HepG2 (cell line): ENCODE measurements at regions not wholly inside any gene's neighbourhood (a gene's known extent, or its start where the extent isn't known, plus 50 kb on each side); places are given as distances from the start of the nearest gene placed in this dataset.

ENCODE experiments used
- ATAC-seq: fragments of 200-7000 bp; cut with Tn5 transposase; 3 replicates; pipeline ENCODE4 v1.9.1; 2020; ENCODE audit warnings: mild to moderate bottlenecking, moderate library complexity
- BruUV-seq: library from RNA; stranded (reverse); fragments of 400-500 nt; replicated peaks from 2 replicates; lab custom pipeline; 2021; lab: Mats Ljungman, UMichigan
- CTCF ChIA-PET: fragments of 300-600 bp; formaldehyde crosslinking; extraction: SDS; loops from one replicate; lab custom pipeline; 2021; ENCODE audit warnings: low total read pairs, inconsistent platforms, low intra/inter-chr PET ratio; lab: Yijun Ruan, JAX
- POLR2A ChIA-PET: fragments of 350-600 bp; sonication (Branson Sonifier 250); formaldehyde crosslinking; loops from one replicate; lab custom pipeline; 2020; ENCODE audit warnings: antibody characterized with exemption, inconsistent platforms; lab: Yijun Ruan, JAX
- DNase-seq: peaks from one replicate; pipeline ENCODE4 v3.0.0-alpha.2; 2015; ENCODE audit warnings: low spot score
- FAIRE-seq: peaks from 3 replicates; lab custom pipeline; 2011; peaks lifted over from hg19 to GRCh38; lab: Jason Lieb, UNC
- H2AFZ ChIP-seq: one replicate; pipeline ENCODE4 v1.6.1; 2011; ENCODE audit warnings: low read length, inconsistent platforms
- H3K27ac ChIP-seq: fragments of 300-600 bp; 3 replicates; pipeline ENCODE4 v1.8.0; 2011; ENCODE audit warnings: mixed run types, mild to moderate bottlenecking, mixed read lengths, low read length, inconsistent platforms; ENCODE audit not compliant: insufficient read depth; ENCODE audit errors: extremely low read length
- H3K27me3 ChIP-seq, 2 experiments: fragments of 200-600 bp in 1 of 2; 2 replicates in 1 of 2; 3 replicates in 1 of 2; pipeline versions ENCODE4 v1.6.0 to v1.8.0; 2011; ENCODE audit warnings: low read length in 2 of 2, mild to moderate bottlenecking in 2 of 2, moderate library complexity in 2 of 2, inconsistent platforms in 1 of 2; ENCODE audit not compliant: insufficient read depth in 2 of 2, control insufficient read depth in 1 of 2
- H3K36me3 ChIP-seq, 2 experiments: fragments of 200-600 bp in 1 of 2; replicated peaks in 1 of 2; 2 replicates in 1 of 2; 3 replicates in 1 of 2; pipeline versions ENCODE4 v1.5.1 to v1.8.0; 2011; ENCODE audit warnings: low read length in 2 of 2, inconsistent platforms in 1 of 2; ENCODE audit not compliant: insufficient read depth in 2 of 2, control insufficient read depth in 1 of 2
- H3K4me1 ChIP-seq: 2 replicates; pipeline ENCODE4 v1.5.1; 2012; ENCODE audit warnings: low read length, inconsistent platforms; ENCODE audit not compliant: insufficient read depth
- H3K4me2 ChIP-seq: 2 replicates; pipeline ENCODE4 v1.6.0; 2011; ENCODE audit warnings: low read depth, low read length, inconsistent platforms
- H3K4me3 ChIP-seq, 3 experiments: fragments of 200-600 bp in 1 of 3; sonication (generic), shearing (Covaris generic) in 1 of 3; replicated peaks in 1 of 3; 2 replicates each; pipeline ENCODE4 v1.5.1; 2011 to 2016; ENCODE audit warnings: low read length in 3 of 3, inconsistent platforms in 2 of 3, low read depth in 2 of 3, mild to moderate bottlenecking in 2 of 3, control low read depth in 1 of 3, mixed read lengths in 1 of 3; ENCODE audit not compliant: insufficient read depth in 1 of 3
- H3K79me2 ChIP-seq: one replicate; pipeline ENCODE4 v1.6.1; 2011; ENCODE audit warnings: low read length, inconsistent platforms; ENCODE audit not compliant: insufficient read depth
- H3K9ac ChIP-seq: 2 replicates; pipeline ENCODE4 v1.6.0; 2011; ENCODE audit warnings: mild to moderate bottlenecking, low read depth, low read length, inconsistent platforms; ENCODE audit not compliant: insufficient read depth
- H3K9me3 ChIP-seq: 2 replicates; pipeline ENCODE4 v1.5.1; 2012; ENCODE audit warnings: mild to moderate bottlenecking, low read length
- H4K20me1 ChIP-seq: 2 replicates; pipeline ENCODE4 v1.6.0; 2011; ENCODE audit warnings: inconsistent platforms, mild to moderate bottlenecking, low read length, moderate library complexity; ENCODE audit not compliant: insufficient read depth
- AGO2 ChIP-seq: fragments of 200-400 bp; formaldehyde crosslinking; optimal IDR thresholded peaks from 2 replicates; pipeline ENCODE3; 2017; ENCODE audit warnings: mild to moderate bottlenecking, low read depth, low read length, moderate library complexity
- CREB3 ChIP-seq: sonication (generic); formaldehyde crosslinking; IDR thresholded peaks from 2 replicates; pipeline ENCODE4 v1.5.0; 2020; ENCODE audit warnings: missing genetic modification reagents
- FOXO1 ChIP-seq: sonication (generic); formaldehyde crosslinking; IDR thresholded peaks from 2 replicates; pipeline ENCODE4 v1.4.0; 2020; ENCODE audit warnings: missing genetic modification reagents
- GTF3A ChIP-seq: sonication (generic); formaldehyde crosslinking; conservative IDR thresholded peaks from 2 replicates; pipeline ENCODE4 v1.4.0; 2020; ENCODE audit warnings: mild to moderate bottlenecking, missing genetic modification reagents
- JUN ChIP-seq: sonication (generic); formaldehyde crosslinking; IDR thresholded peaks from 2 replicates; pipeline ENCODE4 v1.4.0; 2020; ENCODE audit warnings: mild to moderate bottlenecking, missing genetic modification reagents
- NFAT5 ChIP-seq: sonication (generic); formaldehyde crosslinking; IDR thresholded peaks from 2 replicates; pipeline ENCODE4 v1.4.0; 2020; ENCODE audit warnings: missing genetic modification reagents
- RFXAP ChIP-seq: sonication (generic); formaldehyde crosslinking; IDR thresholded peaks from 2 replicates; pipeline ENCODE4 v1.4.0; 2020; ENCODE audit warnings: missing genetic modification reagents, borderline replicate concordance
- TFAP4 ChIP-seq: sonication (generic); IDR thresholded peaks from 2 replicates; pipeline ENCODE4 v1.6.1; 2016; ENCODE audit warnings: low read depth, borderline replicate concordance
- TOPORS ChIP-seq: sonication (generic); formaldehyde crosslinking; IDR thresholded peaks from 2 replicates; pipeline ENCODE4 v1.8.0; 2023; ENCODE audit warnings: mild to moderate bottlenecking, missing genetic modification reagents
- ZFP82 ChIP-seq: sonication (generic); formaldehyde crosslinking; IDR thresholded peaks from 2 replicates; pipeline ENCODE4 v1.5.1; 2020; ENCODE audit warnings: mild to moderate bottlenecking, missing genetic modification reagents, borderline replicate concordance
- ZNF549 ChIP-seq: sonication (generic); formaldehyde crosslinking; IDR thresholded peaks from 2 replicates; pipeline ENCODE4 v1.5.0; 2020; ENCODE audit warnings: missing genetic modification reagents
- ZNF777 ChIP-seq: sonication (generic); formaldehyde crosslinking; IDR thresholded peaks from 2 replicates; pipeline ENCODE4 v1.4.0; 2020; ENCODE audit warnings: missing genetic modification reagents
- WGBS: methylation state at CpG from one replicate; pipeline ENCODE4 v1.1.6; 2017; ENCODE audit warnings: low lambda C conversion rate; 5-methylcytosine and 5-hydroxymethylcytosine counted together
- in situ Hi-C: cut with HindIII; loops from 2 replicates; pipeline ENCODE4 v1.10.0; 2017; ENCODE audit warnings: low pct_unique_long_range_greater_than_20kb; ENCODE audit not compliant: extremely low pct_ligation_motif_present
- intact Hi-C: fragments of 100-400 bp; cut with micrococcal nuclease; formaldehyde crosslinking; loops from one replicate; pipeline ENCODE4 v1.10.0; 2022; ENCODE audit not compliant: unreplicated experiment

- Histone ChIP-seq H3K4me3 (no peak overlapping the region), H3K9me3 (no peaks in the 10 kb centered on the region), H3K36me3 (no peaks in the 10 kb centered on the region), H3K4me1 (no peaks in the 10 kb centered on the region), H4K20me1 (no peaks in the 10 kb centered on the region), H3K27me3 (peaks cover 3 to 11% of the 10 kb centered on the region in 2 experiments; a peak in 2 of 5 replicates), H3K4me2 (no peak overlapping the region), H3K9ac (no peak overlapping the region), H3K79me2 (no peaks in the 10 kb centered on the region), H2AFZ (no peak overlapping the region), H3K27ac (no peak overlapping the region)
- no peak for FAIRE-seq
- 7% methylated on average over 3 of the region's 3 CpGs for WGBS
- no peak for DNase-seq
- POLR2A ChIA-PET = no interaction called here
- ATAC-seq = no peak
- CTCF ChIA-PET = no interaction called here
- in situ Hi-C loops = no loop called here
- intact Hi-C loops = no loop called here
- BruUV-seq = no TSS peak
- TF ChIP-seq RFXAP (no peak), GTF3A (CRISPR knock-in tag) (no peak), ZNF777 (CRISPR knock-in tag) (no peak), NFAT5 (CRISPR knock-in tag) (no peak), FOXO1 (CRISPR knock-in tag) (no peak), CREB3 (CRISPR knock-in tag) (no peak), AGO2 (no peak), ZFP82 (CRISPR knock-in tag) (no peak), TOPORS (CRISPR knock-in tag) (no peak), JUN (CRISPR knock-in tag) (no peak), TFAP4 (no peak), ZNF549 (CRISPR knock-in tag) (no peak)
These were observed 179.9 kb upstream of the DTNBP1 start for GRCh38 chr6:15842727-15843117.
